ENCODE measurements at regions not wholly inside any gene's neighbourhood (a gene's known extent, or its start where the extent isn't known, plus 50 kb on each side); places are given as distances from the start of the nearest gene placed in this dataset.

GRCh38 chr15:45801543-45801942 is 166.7 kb downstream of the SQOR start (continued):
- no peak for TF ChIP-seq CTCF (IDR thresholded peaks at IDR 0.05; ENCODE audit: control extremely low read depth in 1 of 3, insufficient read depth in 1 of 3, low read depth in 1 of 3, low read length in 3 of 3)
- no peak for TF ChIP-seq MAFK (IDR thresholded peaks at IDR 0.05; ENCODE audit: low read depth, low read length)
- TF ChIP-seq EP300 (IDR thresholded peaks at IDR 0.05; ENCODE audit: borderline replicate concordance in 1 of 2, low read depth in 2 of 2, low read length in 2 of 2): no peak
- TF ChIP-seq CBX5 (IDR thresholded peaks at IDR 0.05; ENCODE audit: low read depth, low read length): no peak
- no peak for TF ChIP-seq TEAD4 (IDR thresholded peaks at IDR 0.05; ENCODE audit: low read depth, low read length)
- no peak for TF ChIP-seq POLR2AphosphoS5 (IDR thresholded peaks at IDR 0.05; ENCODE audit: low read depth, low read length)

All from H1 (cell line).